HepG2 (cell line): ENCODE measurements at regions not wholly inside any gene's neighbourhood (a gene's known extent, or its start where the extent isn't known, plus 50 kb on each side); places are given as distances from the start of the nearest gene placed in this dataset.

Source experiments
- ATAC-seq: fragments of 200-7000 bp; cut with Tn5 transposase; 3 replicates; pipeline ENCODE4 v1.9.1; 2020; ENCODE audit warnings: mild to moderate bottlenecking, moderate library complexity
- BruUV-seq: library from RNA; stranded (reverse); fragments of 400-500 nt; replicated peaks from 2 replicates; lab custom pipeline; 2021; lab: Mats Ljungman, UMichigan
- CTCF ChIA-PET: fragments of 300-600 bp; formaldehyde crosslinking; extraction: SDS; loops from one replicate; lab custom pipeline; 2021; ENCODE audit warnings: low total read pairs, inconsistent platforms, low intra/inter-chr PET ratio; lab: Yijun Ruan, JAX
- POLR2A ChIA-PET: fragments of 350-600 bp; sonication (Branson Sonifier 250); formaldehyde crosslinking; loops from one replicate; lab custom pipeline; 2020; ENCODE audit warnings: antibody characterized with exemption, inconsistent platforms; lab: Yijun Ruan, JAX
- DNase-seq: peaks from one replicate; pipeline ENCODE4 v3.0.0-alpha.2; 2015; ENCODE audit warnings: low spot score
- FAIRE-seq: peaks from 3 replicates; lab custom pipeline; 2011; peaks lifted over from hg19 to GRCh38; lab: Jason Lieb, UNC
- H2AFZ ChIP-seq: one replicate; pipeline ENCODE4 v1.6.1; 2011; ENCODE audit warnings: low read length, inconsistent platforms
- H3K27ac ChIP-seq: fragments of 300-600 bp; 3 replicates; pipeline ENCODE4 v1.8.0; 2011; ENCODE audit warnings: mixed run types, mild to moderate bottlenecking, mixed read lengths, low read length, inconsistent platforms; ENCODE audit not compliant: insufficient read depth; ENCODE audit errors: extremely low read length
- H3K27me3 ChIP-seq, 2 experiments: fragments of 200-600 bp in 1 of 2; 2 replicates in 1 of 2; 3 replicates in 1 of 2; pipeline versions ENCODE4 v1.6.0 to v1.8.0; 2011; ENCODE audit warnings: low read length in 2 of 2, mild to moderate bottlenecking in 2 of 2, moderate library complexity in 2 of 2, inconsistent platforms in 1 of 2; ENCODE audit not compliant: insufficient read depth in 2 of 2, control insufficient read depth in 1 of 2
- H3K36me3 ChIP-seq, 2 experiments: fragments of 200-600 bp in 1 of 2; replicated peaks in 1 of 2; 2 replicates in 1 of 2; 3 replicates in 1 of 2; pipeline versions ENCODE4 v1.5.1 to v1.8.0; 2011; ENCODE audit warnings: low read length in 2 of 2, inconsistent platforms in 1 of 2; ENCODE audit not compliant: insufficient read depth in 2 of 2, control insufficient read depth in 1 of 2
- H3K4me1 ChIP-seq: 2 replicates; pipeline ENCODE4 v1.5.1; 2012; ENCODE audit warnings: low read length, inconsistent platforms; ENCODE audit not compliant: insufficient read depth
- H3K4me2 ChIP-seq: 2 replicates; pipeline ENCODE4 v1.6.0; 2011; ENCODE audit warnings: low read depth, low read length, inconsistent platforms
- H3K4me3 ChIP-seq, 3 experiments: fragments of 200-600 bp in 1 of 3; sonication (generic), shearing (Covaris generic) in 1 of 3; replicated peaks in 1 of 3; 2 replicates each; pipeline ENCODE4 v1.5.1; 2011 to 2016; ENCODE audit warnings: low read length in 3 of 3, inconsistent platforms in 2 of 3, low read depth in 2 of 3, mild to moderate bottlenecking in 2 of 3, control low read depth in 1 of 3, mixed read lengths in 1 of 3; ENCODE audit not compliant: insufficient read depth in 1 of 3
- H3K79me2 ChIP-seq: one replicate; pipeline ENCODE4 v1.6.1; 2011; ENCODE audit warnings: low read length, inconsistent platforms; ENCODE audit not compliant: insufficient read depth
- H3K9ac ChIP-seq: 2 replicates; pipeline ENCODE4 v1.6.0; 2011; ENCODE audit warnings: mild to moderate bottlenecking, low read depth, low read length, inconsistent platforms; ENCODE audit not compliant: insufficient read depth
- H3K9me3 ChIP-seq: 2 replicates; pipeline ENCODE4 v1.5.1; 2012; ENCODE audit warnings: mild to moderate bottlenecking, low read length
- H4K20me1 ChIP-seq: 2 replicates; pipeline ENCODE4 v1.6.0; 2011; ENCODE audit warnings: inconsistent platforms, mild to moderate bottlenecking, low read length, moderate library complexity; ENCODE audit not compliant: insufficient read depth
- ARID2 ChIP-seq: sonication (generic); formaldehyde crosslinking; IDR thresholded peaks from 2 replicates; pipeline ENCODE4 v1.8.1; 2022; ENCODE audit warnings: mild to moderate bottlenecking, missing genetic modification reagents, borderline replicate concordance
- ZNF687 ChIP-seq: sonication (generic); formaldehyde crosslinking; IDR thresholded peaks from 2 replicates; pipeline ENCODE4 v1.5.1; 2020; ENCODE audit warnings: mild to moderate bottlenecking, missing genetic modification reagents, moderate library complexity
- WGBS: methylation state at CpG from one replicate; pipeline ENCODE4 v1.1.6; 2017; ENCODE audit warnings: low lambda C conversion rate; 5-methylcytosine and 5-hydroxymethylcytosine counted together
- in situ Hi-C: cut with HindIII; loops from 2 replicates; pipeline ENCODE4 v1.10.0; 2017; ENCODE audit warnings: low pct_unique_long_range_greater_than_20kb; ENCODE audit not compliant: extremely low pct_ligation_motif_present
- intact Hi-C: fragments of 100-400 bp; cut with micrococcal nuclease; formaldehyde crosslinking; loops from one replicate; pipeline ENCODE4 v1.10.0; 2022; ENCODE audit not compliant: unreplicated experiment
- TF ChIP-seq, protein P1 (sequence below): sonication (generic); formaldehyde crosslinking; IDR thresholded peaks from 2 replicates; pipeline ENCODE4 v1.5.1; 2020; ENCODE audit warnings: mild to moderate bottlenecking, missing genetic modification reagents, moderate library complexity

DNA sequence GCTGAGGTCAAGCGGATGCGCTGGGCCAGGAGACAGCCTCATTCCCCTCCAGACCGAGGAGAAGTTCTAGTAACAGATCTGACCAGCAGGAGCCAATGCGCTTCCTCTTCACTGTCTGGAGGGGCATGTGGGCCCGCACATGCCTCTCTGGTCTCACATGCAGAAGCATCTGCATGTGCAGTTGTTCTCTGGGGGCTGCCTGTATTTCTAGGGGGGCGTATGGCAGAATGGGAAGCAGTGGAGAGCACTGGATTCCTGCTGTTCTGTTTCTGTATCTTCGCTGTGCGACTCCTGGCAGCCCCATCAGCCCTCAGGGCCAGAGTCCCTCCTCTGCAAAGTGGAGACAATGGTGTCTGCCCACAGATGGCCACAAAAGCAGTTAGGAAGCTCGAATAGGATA is 170.4 kb upstream of the IQSEC1 start:
- DNase-seq = no peak
- H3K4me1 ChIP-seq = peaks cover 16% of the 10 kb centered on the region
- ChIA-PET CTCF (no interaction called here), POLR2A (no interaction called here)
- TF ChIP-seq ZNF687 (CRISPR knock-in tag) = 0 out of 2 replicates have a peak, but pooled peaks have one; percentile 11
- TF ChIP-seq, protein P1, sequence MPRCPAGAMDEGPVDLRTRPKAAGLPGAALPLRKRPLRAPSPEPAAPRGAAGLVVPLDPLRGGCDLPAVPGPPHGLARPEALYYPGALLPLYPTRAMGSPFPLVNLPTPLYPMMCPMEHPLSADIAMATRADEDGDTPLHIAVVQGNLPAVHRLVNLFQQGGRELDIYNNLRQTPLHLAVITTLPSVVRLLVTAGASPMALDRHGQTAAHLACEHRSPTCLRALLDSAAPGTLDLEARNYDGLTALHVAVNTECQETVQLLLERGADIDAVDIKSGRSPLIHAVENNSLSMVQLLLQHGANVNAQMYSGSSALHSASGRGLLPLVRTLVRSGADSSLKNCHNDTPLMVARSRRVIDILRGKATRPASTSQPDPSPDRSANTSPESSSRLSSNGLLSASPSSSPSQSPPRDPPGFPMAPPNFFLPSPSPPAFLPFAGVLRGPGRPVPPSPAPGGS (CRISPR knock-in tag) = no peak
- no peak for TF ChIP-seq ARID2 (CRISPR knock-in tag)
- in situ Hi-C loops (no loop called here), intact Hi-C loops (no loop called here)
- H3K36me3 ChIP-seq = peaks cover 4 to 44% of the 10 kb centered on the region in 2 experiments
- H3K27ac ChIP-seq = no peak overlapping the region
- no peak overlapping the region for H2AFZ ChIP-seq
- H3K9me3 ChIP-seq = no peaks in the 10 kb centered on the region
- H3K4me3 ChIP-seq = no peak overlapping the region
- no peak overlapping the region for H3K4me2 ChIP-seq
- WGBS = 100% methylated on average over 1 of the region's 9 CpGs
- ATAC-seq = no peak
- no peak overlapping the region for H3K9ac ChIP-seq
- no peaks in the 10 kb centered on the region for H3K79me2 ChIP-seq
- FAIRE-seq = no peak
- no TSS peak for BruUV-seq
- no peaks in the 10 kb centered on the region for H4K20me1 ChIP-seq
- no peaks in the 10 kb centered on the region for H3K27me3 ChIP-seq
